ENCODE measurements at regions not wholly inside any gene's neighbourhood (a gene's known extent, or its start where the extent isn't known, plus 50 kb on each side); places are given as distances from the start of the nearest gene placed in this dataset.

GRCh38 chr3:82132210-82133069, 371.0 kb upstream of the GBE1 start:
- TF ChIP-seq TAF1 (IDR thresholded peaks at IDR 0.05; ENCODE audit: borderline replicate concordance, insufficient read depth, low read length) (no peak), SIN3A (IDR thresholded peaks at IDR 0.05; ENCODE audit: borderline replicate concordance, insufficient read depth, low read length) (no peak)
